ENCODE measurements at regions not wholly inside any gene's neighbourhood (a gene's known extent, or its start where the extent isn't known, plus 50 kb on each side); places are given as distances from the start of the nearest gene placed in this dataset.

- no peak for TF ChIP-seq CTCF (IDR thresholded peaks at IDR 0.05; ENCODE audit: low read depth, low read length, poor library complexity, severe bottlenecking)
- TF ChIP-seq EZH2phosphoT487 (IDR thresholded peaks at IDR 0.05; ENCODE audit: borderline replicate concordance, low read length) = no peak
Measured at GRCh38 chr4:136644279-136644678, 888.0 kb downstream of the PCDH18 start.
